GM19043 (cell line): ENCODE measurements at regions not wholly inside any gene's neighbourhood (a gene's known extent, or its start where the extent isn't known, plus 50 kb on each side); places are given as distances from the start of the nearest gene placed in this dataset.
"Not testable (repeated sequence)": the region's sequence is repeated elsewhere in the genome, so short reads cannot be mapped to it uniquely, and the experiment has no call there.

Experiments
- ATAC-seq: cut with Tn5 transposase; IDR thresholded peaks from one replicate; pipeline ENCODE4 v1.9.1; 2021; ENCODE audit warnings: low read depth; ENCODE audit not compliant: unreplicated experiment

- ATAC-seq, result no peak
These were observed 1242.1 kb downstream of the PLA2G4A start for GRCh38 chr1:188070848-188071247.

- no peak for ATAC-seq
These were observed 1260.3 kb downstream of the PLA2G4A start for GRCh38 chr1:188089015-188089414.

GRCh38 chr1:188089461-188089860, 1260.7 kb downstream of the PLA2G4A start:
- ATAC-seq, result no peak

GRCh38 chr1:188096521-188096920, 1267.8 kb downstream of the PLA2G4A start:
- no peak for ATAC-seq

GRCh38 chr1:188117436-188117835, 1288.7 kb downstream of the PLA2G4A start:
- ATAC-seq, result no peak

GRCh38 chr1:188122646-188123045, 1293.9 kb downstream of the PLA2G4A start:
- ATAC-seq, result no peak

- ATAC-seq, result no peak
These were observed 1298.8 kb downstream of the PLA2G4A start for GRCh38 chr1:188127507-188127906.

GRCh38 chr1:188128761-188129160, 1300.0 kb downstream of the PLA2G4A start:
- no peak for ATAC-seq

GRCh38 chr1:188129856-188130838, 1301.4 kb downstream of the PLA2G4A start:
- no peak for ATAC-seq

GRCh38 chr1:188137221-188137620, 1308.5 kb downstream of the PLA2G4A start:
- no peak for ATAC-seq

GRCh38 chr1:188140958-188141357, 1312.2 kb downstream of the PLA2G4A start:
- no peak for ATAC-seq

GRCh38 chr1:188154196-188154595, 1325.4 kb downstream of the PLA2G4A start:
- no peak for ATAC-seq

- ATAC-seq, result no peak
These were observed 1326.0 kb downstream of the PLA2G4A start for GRCh38 chr1:188154761-188155160.

- no peak for ATAC-seq
These were observed 1326.5 kb downstream of the PLA2G4A start for GRCh38 chr1:188155261-188155660.

- no peak for ATAC-seq
These were observed 1335.7 kb downstream of the PLA2G4A start for GRCh38 chr1:188164459-188164858.

GRCh38 chr1:188166654-188167053, 1337.9 kb downstream of the PLA2G4A start:
- no peak for ATAC-seq

- no peak for ATAC-seq
These were observed 1341.2 kb downstream of the PLA2G4A start for GRCh38 chr1:188169971-188170370.

- no peak for ATAC-seq
These were observed 1341.7 kb downstream of the PLA2G4A start for GRCh38 chr1:188170411-188170810.

- no peak for ATAC-seq
These were observed 1342.2 kb downstream of the PLA2G4A start for GRCh38 chr1:188170935-188171334.

GRCh38 chr1:188182063-188182462, 1353.3 kb downstream of the PLA2G4A start:
- not testable (repeated sequence) for ATAC-seq

- ATAC-seq, result no peak
These were observed 1359.6 kb downstream of the PLA2G4A start for GRCh38 chr1:188188317-188188716.

- no peak for ATAC-seq
These were observed 1366.2 kb downstream of the PLA2G4A start for GRCh38 chr1:188194916-188195315.
